CD14-positive monocyte (primary cell): ENCODE measurements at regions not wholly inside any gene's neighbourhood (a gene's known extent, or its start where the extent isn't known, plus 50 kb on each side); places are given as distances from the start of the nearest gene placed in this dataset.

Experiments used
- DNase-seq, 3 donors: peaks; one replicate each; pipeline ENCODE4 v3.0.0-alpha.2; 2011 to 2022
- H2AFZ ChIP-seq: 2 replicates; pipeline ENCODE4 v1.6.0; 2012; ENCODE audit warnings: mild to moderate bottlenecking, low read depth, low read length, inconsistent platforms; ENCODE audit not compliant: insufficient read depth, poor library complexity, severe bottlenecking
- H3K27ac ChIP-seq, 2 donors: 1 replicate in 1 of 2; 2 replicates in 1 of 2; pipeline ENCODE4 v1.5.1; 2012 to 2013; ENCODE audit warnings: low read length in 2 of 2, control low read depth in 1 of 2, inconsistent platforms in 1 of 2, low read depth in 1 of 2, mild to moderate bottlenecking in 1 of 2
- H3K27me3 ChIP-seq, 2 donors: one replicate each; pipeline versions ENCODE4 v1.6.0 to v1.6.1; 2011 to 2013; ENCODE audit warnings: low read length in 2 of 2; ENCODE audit not compliant: control insufficient read depth in 2 of 2, insufficient read depth in 2 of 2
- H3K36me3 ChIP-seq, 2 donors: replicated peaks in 1 of 2; 1 replicate in 1 of 2; 2 replicates in 1 of 2; pipeline versions ENCODE4 v1.5.1 to v1.6.1; 2012 to 2013; ENCODE audit warnings: low read length in 2 of 2, control low read depth in 1 of 2, inconsistent platforms in 1 of 2, mild to moderate bottlenecking in 1 of 2; ENCODE audit not compliant: insufficient read depth in 2 of 2, control insufficient read depth in 1 of 2
- H3K4me1 ChIP-seq, 2 donors: 1 replicate in 1 of 2; 2 replicates in 1 of 2; pipeline versions ENCODE4 v1.5.1 to v1.6.1; 2012 to 2013; ENCODE audit warnings: low read length in 2 of 2, control low read depth in 1 of 2, inconsistent platforms in 1 of 2, mild to moderate bottlenecking in 1 of 2, moderate library complexity in 1 of 2; ENCODE audit not compliant: insufficient read depth in 2 of 2, control insufficient read depth in 1 of 2
- H3K4me2 ChIP-seq: replicated peaks from 2 replicates; pipeline ENCODE3; 2012; ENCODE audit warnings: low read length, moderate library complexity, mild to moderate bottlenecking; ENCODE audit not compliant: poor library complexity, severe bottlenecking; ENCODE audit errors: extremely low read depth
- H3K4me3 ChIP-seq, 3 experiments: fragments of 200-600 bp in 1 of 3; sonication (generic) in 1 of 3; replicated peaks in 1 of 3; 1 replicate in 2 of 3; 2 replicates in 1 of 3; pipeline ENCODE4 v1.5.1; 2011 to 2013; ENCODE audit warnings: low read length in 3 of 3, mild to moderate bottlenecking in 3 of 3, control low read depth in 2 of 3, low read depth in 2 of 3, inconsistent platforms in 1 of 3, moderate library complexity in 1 of 3
- H3K79me2 ChIP-seq: 2 replicates; pipeline ENCODE4 v1.6.0; 2012; ENCODE audit warnings: mild to moderate bottlenecking, control low read depth, inconsistent platforms, low read length, moderate library complexity; ENCODE audit not compliant: insufficient read depth
- H3K9ac ChIP-seq: 2 replicates; pipeline ENCODE4 v1.6.0; 2017; ENCODE audit warnings: low read length, mild to moderate bottlenecking; ENCODE audit not compliant: insufficient read depth, poor library complexity, severe bottlenecking
- H3K9me3 ChIP-seq, 2 donors: replicated peaks in 1 of 2; 1 replicate in 1 of 2; 2 replicates in 1 of 2; pipeline versions ENCODE4 v1.5.1 to v1.6.1; 2012 to 2013; ENCODE audit warnings: low read length in 2 of 2, control low read depth in 1 of 2; ENCODE audit not compliant: control insufficient read depth in 1 of 2, insufficient read depth in 1 of 2
- H4K20me1 ChIP-seq: 2 replicates; pipeline ENCODE4 v1.6.0; 2012; ENCODE audit warnings: mild to moderate bottlenecking, low read length, control low read depth, moderate library complexity; ENCODE audit not compliant: insufficient read depth
- H3K27ac Mint-ChIP-seq, 7 donors: one replicate each; pipeline ENCODE4 v1.8.0; 2020; ENCODE audit warnings: mild to moderate bottlenecking in 7 of 7, mixed read lengths in 7 of 7, moderate library complexity in 6 of 7, inconsistent platforms in 2 of 7
- H3K27me3 Mint-ChIP-seq, 3 donors: one replicate each; pipeline ENCODE4 v1.8.0; 2021 to 2022; ENCODE audit warnings: low read depth in 3 of 3, mild to moderate bottlenecking in 3 of 3, mixed read lengths in 3 of 3, moderate library complexity in 3 of 3, inconsistent platforms in 1 of 3
- H3K36me3 Mint-ChIP-seq, 2 donors: one replicate each; pipeline ENCODE4 v1.8.0; 2020; ENCODE audit warnings: mixed read lengths in 2 of 2, inconsistent platforms in 1 of 2, mild to moderate bottlenecking in 1 of 2
- H3K4me1 Mint-ChIP-seq: one replicate; pipeline ENCODE4 v1.8.0; 2020; ENCODE audit warnings: mild to moderate bottlenecking, mixed read lengths
- H3K4me3 Mint-ChIP-seq, 2 donors: one replicate each; pipeline ENCODE4 v1.8.0; 2020; ENCODE audit warnings: mild to moderate bottlenecking in 2 of 2, mixed read lengths in 2 of 2, moderate library complexity in 1 of 2
- H3K9me3 Mint-ChIP-seq, 7 donors: one replicate each; pipeline ENCODE4 v1.8.0; 2020 to 2022; ENCODE audit warnings: mixed read lengths in 7 of 7, mild to moderate bottlenecking in 6 of 7, moderate library complexity in 6 of 7, inconsistent platforms in 2 of 7
- WGBS: methylation state at CpG from one replicate; pipeline ENCODE4 v1.1.5; 2013; ENCODE audit warnings: missing lambda C conversion rate; ENCODE audit not compliant: insufficient coverage; 5-methylcytosine and 5-hydroxymethylcytosine counted together
- intact Hi-C, 2 donors: fragments of 100-400 bp; cut with micrococcal nuclease; formaldehyde crosslinking; loops; one replicate each; pipeline versions ENCODE4 v1.15.0 to v1.15.1; 2023
- TF ChIP-seq, protein P1 (sequence below): fragments of 200-600 bp; IDR thresholded peaks from one replicate; pipeline ENCODE4 v1.8.0; 2022; ENCODE audit warnings: antibody characterized with exemption, mild to moderate bottlenecking

DNA sequence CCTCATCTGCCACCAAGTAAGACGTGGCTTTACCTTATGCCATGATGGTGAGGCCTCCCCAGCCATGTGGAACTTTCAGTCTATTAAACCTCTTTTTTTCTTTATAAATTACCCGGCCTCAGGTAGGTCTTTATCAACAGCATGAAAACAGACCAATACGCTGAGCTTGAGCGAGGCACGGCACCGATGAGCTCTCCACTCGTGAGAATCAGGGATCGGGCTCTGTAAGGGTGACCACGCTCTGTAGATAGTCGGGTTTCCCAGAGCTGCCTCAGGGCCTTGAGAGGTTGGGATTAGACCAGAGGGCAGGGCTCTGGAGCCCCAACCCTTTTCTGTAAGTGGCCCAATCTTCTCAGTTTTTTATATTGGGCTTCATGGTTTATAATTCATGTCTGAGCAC is 360.3 kb upstream of the MYT1L start:
- Histone ChIP-seq H3K36me3 (no peaks in the 10 kb centered on the region), H4K20me1 (no peaks in the 10 kb centered on the region), H3K9me3 (no peaks in the 10 kb centered on the region), H3K27me3 (peaks cover 0 to 8% of the 10 kb centered on the region in 2 donors), H3K27ac (no peak overlapping the region), H3K4me2 (no peak overlapping the region), H3K4me3 (no peak overlapping the region), H2AFZ (no peak overlapping the region), H3K79me2 (no peaks in the 10 kb centered on the region), H3K4me1 (peaks cover 0 to 3% of the 10 kb centered on the region in 2 donors), H3K9ac (no peak overlapping the region)
- peaks cover 0 to 3% (median 0%) of the 10 kb centered on the region in 7 donors for H3K9me3 Mint-ChIP-seq
- TF ChIP-seq, protein P1, sequence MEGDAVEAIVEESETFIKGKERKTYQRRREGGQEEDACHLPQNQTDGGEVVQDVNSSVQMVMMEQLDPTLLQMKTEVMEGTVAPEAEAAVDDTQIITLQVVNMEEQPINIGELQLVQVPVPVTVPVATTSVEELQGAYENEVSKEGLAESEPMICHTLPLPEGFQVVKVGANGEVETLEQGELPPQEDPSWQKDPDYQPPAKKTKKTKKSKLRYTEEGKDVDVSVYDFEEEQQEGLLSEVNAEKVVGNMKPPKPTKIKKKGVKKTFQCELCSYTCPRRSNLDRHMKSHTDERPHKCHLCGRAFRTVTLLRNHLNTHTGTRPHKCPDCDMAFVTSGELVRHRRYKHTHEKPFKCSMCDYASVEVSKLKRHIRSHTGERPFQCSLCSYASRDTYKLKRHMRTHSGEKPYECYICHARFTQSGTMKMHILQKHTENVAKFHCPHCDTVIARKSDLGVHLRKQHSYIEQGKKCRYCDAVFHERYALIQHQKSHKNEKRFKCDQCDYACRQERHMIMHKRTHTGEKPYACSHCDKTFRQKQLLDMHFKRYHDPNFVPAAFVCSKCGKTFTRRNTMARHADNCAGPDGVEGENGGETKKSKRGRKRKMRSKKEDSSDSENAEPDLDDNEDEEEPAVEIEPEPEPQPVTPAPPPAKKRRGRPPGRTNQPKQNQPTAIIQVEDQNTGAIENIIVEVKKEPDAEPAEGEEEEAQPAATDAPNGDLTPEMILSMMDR, result no peak
- intact Hi-C loops, result no loop called here
- WGBS, result 97% methylated on average over 10 of the region's 10 CpGs
- peaks cover 8% of the 10 kb centered on the region for H3K4me1 Mint-ChIP-seq
- no peak for DNase-seq
- no peaks in the 10 kb centered on the region for H3K36me3 Mint-ChIP-seq
- H3K4me3 Mint-ChIP-seq, result no peak overlapping the region
- H3K27me3 Mint-ChIP-seq, result peaks cover 18 to 31% (median 29%) of the 10 kb centered on the region in 3 donors
- no peak overlapping the region for H3K27ac Mint-ChIP-seq

DNA sequence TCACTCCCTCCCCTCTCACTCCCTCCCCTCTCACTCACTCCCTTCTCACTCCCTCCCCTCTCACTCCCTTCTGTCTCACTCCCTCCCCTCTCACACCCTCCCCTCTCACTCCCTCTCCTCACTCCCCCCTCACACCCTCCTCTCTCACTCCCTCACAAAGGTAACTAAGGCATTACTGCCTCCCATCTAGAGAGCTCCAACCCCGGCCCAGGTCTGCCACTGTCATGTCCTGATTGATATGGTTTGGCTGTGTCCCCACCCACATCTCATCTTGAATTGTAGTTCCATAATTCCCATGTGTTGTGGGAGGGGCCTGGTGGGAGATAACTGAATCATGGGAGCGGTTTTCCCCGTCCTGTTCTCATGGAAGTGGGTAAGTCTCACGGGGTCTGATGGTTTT is 359.9 kb upstream of the MYT1L start:
- Mint-ChIP-seq H3K4me3 (no peak overlapping the region), H3K27me3 (peaks cover 19 to 35% (median 34%) of the 10 kb centered on the region in 3 donors), H3K9me3 (peaks cover 0 to 3% (median 0%) of the 10 kb centered on the region in 7 donors), H3K36me3 (no peaks in the 10 kb centered on the region), H3K4me1 (peaks cover 12% of the 10 kb centered on the region), H3K27ac (no peak overlapping the region)
- H3K36me3 ChIP-seq, result no peaks in the 10 kb centered on the region
- intact Hi-C loops, result no loop called here
- no CpG with 5 or more reads among the region's 4 CpGs for WGBS
- no peaks in the 10 kb centered on the region for H3K79me2 ChIP-seq
- peaks cover 0 to 6% of the 10 kb centered on the region in 2 donors for H3K4me1 ChIP-seq
- H3K9ac ChIP-seq, result no peak overlapping the region
- peaks cover 3 to 13% of the 10 kb centered on the region in 2 donors for H3K27me3 ChIP-seq
- H3K4me2 ChIP-seq, result no peak overlapping the region
- TF ChIP-seq, protein P1, result no peak
- H3K9me3 ChIP-seq, result no peaks in the 10 kb centered on the region
- no peaks in the 10 kb centered on the region for H4K20me1 ChIP-seq
- H3K27ac ChIP-seq, result no peak overlapping the region
- no peak for DNase-seq
- H3K4me3 ChIP-seq, result no peak overlapping the region
- H2AFZ ChIP-seq, result no peak overlapping the region
